IMR-90 (cell line): ENCODE measurements at regions not wholly inside any gene's neighbourhood (a gene's known extent, or its start where the extent isn't known, plus 50 kb on each side); places are given as distances from the start of the nearest gene placed in this dataset.

Source experiments
- ATAC-seq: fragments of 200-7000 bp; cut with Tn5 transposase; 2 replicates; pipeline ENCODE4 v1.9.1; 2020; ENCODE audit warnings: low read depth, mild to moderate bottlenecking, moderate library complexity
- BruUV-seq: library from RNA; stranded (reverse); fragments of 400-500 nt; replicated peaks from 2 replicates; lab custom pipeline; 2021; lab: Mats Ljungman, UMichigan
- CTCF ChIA-PET: fragments of 300-600 bp; formaldehyde crosslinking; extraction: SDS; loops from one replicate; lab custom pipeline; 2021; ENCODE audit warnings: antibody characterized with exemption; lab: Yijun Ruan, JAX
- POLR2A ChIA-PET: fragments of 300-600 bp; sonication (Branson Sonifier 250); formaldehyde crosslinking; loops from one replicate; lab custom pipeline; 2022; ENCODE audit warnings: antibody characterized with exemption; ENCODE audit not compliant: unreplicated experiment; lab: Charles Lee
- DNase-seq: peaks from one replicate; pipeline ENCODE4 v3.0.0; 2013
- H2AFZ ChIP-seq: replicated peaks from 2 replicates; pipeline ENCODE3; 2013; ENCODE audit warnings: low read length, mild to moderate bottlenecking; ENCODE audit not compliant: poor library complexity
- H2AK5ac ChIP-seq: 2 replicates; pipeline ENCODE4 v1.6.1; 2013; ENCODE audit warnings: low read depth, low read length, inconsistent platforms
- H2AK9ac ChIP-seq: replicated peaks from 2 replicates; pipeline ENCODE3; 2013; ENCODE audit warnings: mild to moderate bottlenecking, low read depth, low read length, moderate library complexity; ENCODE audit not compliant: poor library complexity
- H2BK120ac ChIP-seq: 2 replicates; pipeline ENCODE4 v1.6.1; 2013; ENCODE audit warnings: low read depth, low read length, inconsistent platforms
- H2BK15ac ChIP-seq: 3 replicates; pipeline ENCODE4 v1.6.1; 2013; ENCODE audit warnings: low read depth, low read length, inconsistent platforms
- H2BK20ac ChIP-seq: 2 replicates; pipeline ENCODE4 v1.6.1; 2013; ENCODE audit warnings: low read depth, mild to moderate bottlenecking, inconsistent platforms, low read length, moderate library complexity
- H2BK5ac ChIP-seq: 2 replicates; pipeline ENCODE4 v1.6.1; 2013; ENCODE audit warnings: mild to moderate bottlenecking, low read depth, low read length, inconsistent platforms; ENCODE audit not compliant: poor library complexity, severe bottlenecking
- H3K14ac ChIP-seq: replicated peaks from 2 replicates; pipeline ENCODE4 v1.6.1; 2013; ENCODE audit warnings: low read depth, low read length, inconsistent platforms
- H3K18ac ChIP-seq: 2 replicates; pipeline ENCODE4 v1.6.1; 2013; ENCODE audit warnings: low read depth, low read length, control low read depth
- H3K23ac ChIP-seq: 2 replicates; pipeline ENCODE4 v1.6.1; 2013; ENCODE audit warnings: low read depth, low read length, inconsistent platforms
- H3K27ac ChIP-seq: 2 replicates; pipeline ENCODE4 v1.5.1; 2013; ENCODE audit warnings: mild to moderate bottlenecking, control low read depth, low read length; ENCODE audit not compliant: insufficient read depth
- H3K27me3 ChIP-seq: 2 replicates; pipeline ENCODE4 v1.6.1; 2013; ENCODE audit warnings: low read length; ENCODE audit not compliant: control insufficient read depth, insufficient read depth
- H3K36me3 ChIP-seq: 2 replicates; pipeline ENCODE4 v1.6.1; 2013; ENCODE audit warnings: low read length, mixed read lengths; ENCODE audit not compliant: control insufficient read depth, insufficient read depth
- H3K4ac ChIP-seq: 2 replicates; pipeline ENCODE4 v1.6.1; 2013; ENCODE audit warnings: low read depth, low read length, inconsistent platforms
- H3K4me1 ChIP-seq: 2 replicates; pipeline ENCODE4 v1.6.1; 2013; ENCODE audit warnings: low read length, mixed read lengths; ENCODE audit not compliant: control insufficient read depth, insufficient read depth
- H3K4me2 ChIP-seq: 2 replicates; pipeline ENCODE4 v1.6.1; 2013; ENCODE audit warnings: low read depth, mild to moderate bottlenecking, control low read depth, low read length, moderate library complexity
- H3K4me3 ChIP-seq: 2 replicates; pipeline ENCODE4 v1.5.1; 2013; ENCODE audit warnings: low read depth, mild to moderate bottlenecking, control low read depth, low read length, moderate library complexity; ENCODE audit not compliant: insufficient read depth
- H3K56ac ChIP-seq: 2 replicates; pipeline ENCODE4 v1.6.1; 2013; ENCODE audit warnings: low read length, inconsistent platforms; ENCODE audit not compliant: insufficient read depth; ENCODE audit errors: extremely low read depth
- H3K79me1 ChIP-seq, 2 experiments: 2 replicates each; pipeline ENCODE4 v1.6.1; 2013; ENCODE audit warnings: low read length in 2 of 2, inconsistent platforms in 1 of 2, low read depth in 1 of 2
- H3K9ac ChIP-seq: 2 replicates; pipeline ENCODE4 v1.6.1; 2013; ENCODE audit warnings: low read depth, low read length, control low read depth
- H3K9me1 ChIP-seq: 2 replicates; pipeline ENCODE4 v1.6.1; 2013; ENCODE audit warnings: low read length, inconsistent platforms; ENCODE audit not compliant: insufficient read depth
- H3K9me3 ChIP-seq: 2 replicates; pipeline ENCODE4 v1.6.1; 2013; ENCODE audit warnings: low read length; ENCODE audit not compliant: control insufficient read depth, insufficient read depth
- H4K20me1 ChIP-seq: 2 replicates; pipeline ENCODE4 v1.6.1; 2013; ENCODE audit warnings: low read length, inconsistent platforms; ENCODE audit not compliant: insufficient read depth
- H4K5ac ChIP-seq: 2 replicates; pipeline ENCODE4 v1.6.1; 2013; ENCODE audit warnings: mild to moderate bottlenecking, low read depth, low read length, control low read depth
- H4K8ac ChIP-seq, 2 experiments: 2 replicates each; pipeline ENCODE4 v1.6.1; 2013; ENCODE audit warnings: low read depth in 2 of 2, low read length in 2 of 2, control low read depth in 1 of 2, inconsistent platforms in 1 of 2
- H4K91ac ChIP-seq: 2 replicates; pipeline ENCODE4 v1.6.1; 2013; ENCODE audit warnings: low read depth, low read length, inconsistent platforms; ENCODE audit not compliant: insufficient read depth
- BHLHE40 ChIP-seq: fragments of 150-350 bp; IDR thresholded peaks from 2 replicates; pipeline ENCODE4 v1.6.1; 2016; ENCODE audit warnings: mild to moderate bottlenecking, low read depth, low read length
- MAFK ChIP-seq: IDR thresholded peaks from 2 replicates; pipeline ENCODE4 v1.6.1; 2012; ENCODE audit warnings: low read depth, low read length, improper control_type of control experiment
- MAZ ChIP-seq: IDR thresholded peaks from 2 replicates; pipeline ENCODE4 v1.6.1; 2012; ENCODE audit warnings: low read depth, mild to moderate bottlenecking, low read length, improper control_type of control experiment, moderate library complexity, borderline replicate concordance
- MXI1 ChIP-seq: IDR thresholded peaks from 2 replicates; pipeline ENCODE4 v1.6.1; 2012; ENCODE audit warnings: low read depth, mild to moderate bottlenecking, low read length, moderate library complexity, borderline replicate concordance
- NFE2L2 ChIP-seq: fragments of 150-350 bp; IDR thresholded peaks from 2 replicates; pipeline ENCODE4 v1.6.1; 2016; ENCODE audit warnings: low read depth, mild to moderate bottlenecking, low read length
- RAD21 ChIP-seq: IDR thresholded peaks from 2 replicates; pipeline ENCODE4 v1.6.1; 2012; ENCODE audit warnings: low read length, improper control_type of control experiment
- RCOR1 ChIP-seq: IDR thresholded peaks from 2 replicates; pipeline ENCODE4 v1.6.1; 2012; ENCODE audit warnings: mild to moderate bottlenecking, low read length, improper control_type of control experiment; ENCODE audit not compliant: insufficient replicate concordance
- RFX5 ChIP-seq: IDR thresholded peaks from 2 replicates; pipeline ENCODE4 v1.8.0; 2012; ENCODE audit warnings: low read depth, mild to moderate bottlenecking, low read length, moderate library complexity
- WGBS, 2 experiments: methylation state at CpG; one replicate each; pipeline versions ENCODE4 v1.1.5 to v1.1.7; 2013; ENCODE audit warnings: missing lambda C conversion rate in 2 of 2; ENCODE audit not compliant: insufficient read length in 1 of 2; ENCODE audit errors: extremely low coverage in 2 of 2; 5-methylcytosine and 5-hydroxymethylcytosine counted together
- dilution Hi-C: fragments of 300-500 bp; cut with HindIII; formaldehyde crosslinking; loops from one replicate; pipeline ENCODE4 v1.14.3; 2018; ENCODE audit warnings: low sequenced_read_pairs; ENCODE audit not compliant: unreplicated experiment
- in situ Hi-C: fragments of 300-500 bp; cut with MboI; formaldehyde crosslinking; loops from 3 replicates; pipeline ENCODE4 v1.14.3; 2019; ENCODE audit warnings: low sequenced_read_pairs, inconsistent platforms, mixed read lengths
- intact Hi-C: fragments of 100-400 bp; cut with micrococcal nuclease; formaldehyde crosslinking; loops from 2 replicates; pipeline ENCODE4 v1.10.0; 2022
- TF ChIP-seq, protein P1 (sequence below): fragments of 150-350 bp; IDR thresholded peaks from 2 replicates; pipeline ENCODE4 v1.6.1; 2016; ENCODE audit warnings: low read depth, mild to moderate bottlenecking, low read length, moderate library complexity, borderline replicate concordance
- TF ChIP-seq, protein P2 (sequence below): conservative IDR thresholded peaks from 2 replicates; pipeline ENCODE4 v1.5.1; 2012; ENCODE audit warnings: mild to moderate bottlenecking, low read depth, low read length, improper control_type of control experiment

DNA sequence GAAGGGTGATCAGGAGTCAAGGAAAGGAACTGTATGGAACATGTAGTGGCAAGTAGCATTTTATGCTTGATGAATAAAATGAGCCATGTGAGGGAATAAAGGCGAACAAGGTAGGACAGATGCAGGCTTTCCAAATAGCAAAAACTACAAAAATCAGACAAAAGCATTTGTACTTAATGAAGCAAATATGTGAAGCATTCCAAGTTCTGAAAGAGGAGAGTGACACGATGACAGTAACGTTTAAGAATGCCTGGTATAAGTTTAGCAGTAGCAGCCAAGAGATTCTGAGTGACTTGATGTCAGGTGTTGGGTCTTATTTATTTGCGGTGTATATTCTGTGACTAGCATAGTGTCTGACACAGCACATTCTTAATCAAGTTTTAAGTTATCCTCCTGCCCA is 408.2 kb upstream of the RASGRP1 start:
- H2BK15ac ChIP-seq = no peak overlapping the region
- no peak overlapping the region for H3K4ac ChIP-seq
- POLR2A ChIA-PET = no interaction called here
- no peaks in the 10 kb centered on the region for H3K36me3 ChIP-seq
- H2AK5ac ChIP-seq = no peak overlapping the region
- no peak for DNase-seq
- H3K27me3 ChIP-seq = no peaks in the 10 kb centered on the region
- no peak overlapping the region for H3K27ac ChIP-seq
- intact Hi-C loops = no loop called here
- H3K4me1 ChIP-seq = peaks cover 2% of the 10 kb centered on the region; the same call in 1 of the 2 replicates
- H2BK120ac ChIP-seq = peak overlapping the region; percentile 55; the same call in 1 of the 2 replicates
- H3K9me1 ChIP-seq = no peaks in the 10 kb centered on the region
- H3K9ac ChIP-seq = no peak overlapping the region
- no peak for ATAC-seq
- TF ChIP-seq RFX5 (no peak), MXI1 (no peak), MAFK (no peak), BHLHE40 (no peak), NFE2L2 (no peak), MAZ (no peak), RCOR1 (no peak), RAD21 (no peak)
- TF ChIP-seq, protein P1, sequence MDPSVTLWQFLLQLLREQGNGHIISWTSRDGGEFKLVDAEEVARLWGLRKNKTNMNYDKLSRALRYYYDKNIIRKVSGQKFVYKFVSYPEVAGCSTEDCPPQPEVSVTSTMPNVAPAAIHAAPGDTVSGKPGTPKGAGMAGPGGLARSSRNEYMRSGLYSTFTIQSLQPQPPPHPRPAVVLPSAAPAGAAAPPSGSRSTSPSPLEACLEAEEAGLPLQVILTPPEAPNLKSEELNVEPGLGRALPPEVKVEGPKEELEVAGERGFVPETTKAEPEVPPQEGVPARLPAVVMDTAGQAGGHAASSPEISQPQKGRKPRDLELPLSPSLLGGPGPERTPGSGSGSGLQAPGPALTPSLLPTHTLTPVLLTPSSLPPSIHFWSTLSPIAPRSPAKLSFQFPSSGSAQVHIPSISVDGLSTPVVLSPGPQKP = no peak
- TF ChIP-seq, protein P2, sequence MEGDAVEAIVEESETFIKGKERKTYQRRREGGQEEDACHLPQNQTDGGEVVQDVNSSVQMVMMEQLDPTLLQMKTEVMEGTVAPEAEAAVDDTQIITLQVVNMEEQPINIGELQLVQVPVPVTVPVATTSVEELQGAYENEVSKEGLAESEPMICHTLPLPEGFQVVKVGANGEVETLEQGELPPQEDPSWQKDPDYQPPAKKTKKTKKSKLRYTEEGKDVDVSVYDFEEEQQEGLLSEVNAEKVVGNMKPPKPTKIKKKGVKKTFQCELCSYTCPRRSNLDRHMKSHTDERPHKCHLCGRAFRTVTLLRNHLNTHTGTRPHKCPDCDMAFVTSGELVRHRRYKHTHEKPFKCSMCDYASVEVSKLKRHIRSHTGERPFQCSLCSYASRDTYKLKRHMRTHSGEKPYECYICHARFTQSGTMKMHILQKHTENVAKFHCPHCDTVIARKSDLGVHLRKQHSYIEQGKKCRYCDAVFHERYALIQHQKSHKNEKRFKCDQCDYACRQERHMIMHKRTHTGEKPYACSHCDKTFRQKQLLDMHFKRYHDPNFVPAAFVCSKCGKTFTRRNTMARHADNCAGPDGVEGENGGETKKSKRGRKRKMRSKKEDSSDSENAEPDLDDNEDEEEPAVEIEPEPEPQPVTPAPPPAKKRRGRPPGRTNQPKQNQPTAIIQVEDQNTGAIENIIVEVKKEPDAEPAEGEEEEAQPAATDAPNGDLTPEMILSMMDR = no peak
- no peaks in the 10 kb centered on the region for H4K20me1 ChIP-seq
- dilution Hi-C loops = no loop called here
- H3K18ac ChIP-seq = no peak overlapping the region; the same call in 1 of the 2 replicates
- no peak overlapping the region for H3K4me2 ChIP-seq
- no peak overlapping the region for H4K91ac ChIP-seq
- H2AK9ac ChIP-seq = no peak overlapping the region
- H3K4me3 ChIP-seq = no peak overlapping the region
- no CpG with 5 or more reads among the region's 4 CpGs for WGBS, 2 experiments
- CTCF ChIA-PET = no interaction called here
- no peak overlapping the region for H2AFZ ChIP-seq
- no peak overlapping the region for H3K56ac ChIP-seq
- H3K23ac ChIP-seq = no peak overlapping the region
- peak overlapping the region; percentile 80 for H2BK20ac ChIP-seq
- H3K9me3 ChIP-seq = no peaks in the 10 kb centered on the region; the same call in 1 of the 2 replicates
- H2BK5ac ChIP-seq = no peak overlapping the region
- in situ Hi-C loops = no loop called here
- 0 out of 4 replicates have a peak overlapping the region, but pooled peaks of 1 of the 2 experiments have one; percentile 12 for H4K8ac ChIP-seq
- H3K14ac ChIP-seq = peak overlapping the region; percentile 45; the same call in 1 of the 2 replicates
- no TSS peak for BruUV-seq
- H4K5ac ChIP-seq = no peak overlapping the region
- H3K79me1 ChIP-seq = no peaks in the 10 kb centered on the region
